ENCODE measurements at regions not wholly inside any gene's neighbourhood (a gene's known extent, or its start where the extent isn't known, plus 50 kb on each side); places are given as distances from the start of the nearest gene placed in this dataset.

DNA sequence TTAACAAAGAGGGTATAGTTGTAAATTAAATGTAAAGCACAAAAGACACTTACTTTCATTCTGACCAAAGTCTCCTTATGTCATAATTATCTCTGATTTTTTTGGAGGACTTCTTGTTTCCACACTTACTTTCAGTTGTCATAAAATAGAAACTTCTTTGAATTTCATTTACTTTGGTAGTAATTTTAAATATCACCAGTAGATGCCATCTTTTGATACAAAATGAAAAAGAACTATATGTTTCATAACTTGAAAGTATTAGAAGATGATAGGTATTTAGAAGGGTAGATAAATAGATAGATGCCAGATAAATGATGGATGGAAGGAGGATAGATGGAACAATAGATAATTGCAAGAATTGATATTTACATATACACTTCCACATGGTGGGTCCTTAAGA, 1865.3 kb upstream of the CDH9 start:
- Mint-ChIP-seq H3K9me3 (0 out of 5 replicates have a peak, but pooled peaks cover 0 to 3% of the 10 kb centered on the region in 2 experiments), H3K27ac (no peak overlapping the region), H3K27me3 (ENCODE audit: low read depth) (no peaks in the 10 kb centered on the region), H3K4me1 (no peaks in the 10 kb centered on the region), H3K36me3 (ENCODE audit: insufficient read depth in 1 of 3, low read depth in 3 of 3) (peaks cover 0 to 5% (median 0%) of the 10 kb centered on the region in 3 experiments; a peak in 1 of 7 replicates), H3K4me3 (no peak overlapping the region)
- Histone ChIP-seq H3K79me1 (ENCODE audit: insufficient read depth, low read depth, low read length, poor library complexity, severe bottlenecking) (no peaks in the 10 kb centered on the region), H2BK12ac (ENCODE audit: insufficient read length, low read depth, low read length) (no peak overlapping the region), H3K4me2 (ENCODE audit: insufficient read depth, insufficient read length, low read length) (no peak overlapping the region), H2BK120ac (ENCODE audit: low read depth, low read length, poor library complexity, severe bottlenecking) (no peak overlapping the region), H3K9ac (ENCODE audit: extremely low read depth, insufficient read length, low read length) (no peak overlapping the region), H4K20me1 (ENCODE audit: control insufficient read depth, insufficient read depth, insufficient read length) (no peaks in the 10 kb centered on the region), H3K4ac (ENCODE audit: low read depth, low read length) (no peak overlapping the region), H2AFZ (ENCODE audit: low read length) (no peak overlapping the region), H3K27ac (ENCODE audit: insufficient read length, low read depth, low read length) (no peak overlapping the region), H3K9me3 (ENCODE audit: control insufficient read depth, low read depth, low read length) (no peaks in the 10 kb centered on the region), H3K4me1 (ENCODE audit: insufficient read depth, low read length) (no peaks in the 10 kb centered on the region), H4K5ac (ENCODE audit: insufficient read length, low read depth, low read length) (no peak overlapping the region), H4K8ac (replicated peaks; ENCODE audit: insufficient read length, low read depth, low read length) (no peak overlapping the region), H2AK5ac (ENCODE audit: insufficient read length, low read length) (no peak overlapping the region), H3K79me2 (ENCODE audit: insufficient read depth, low read length) (no peaks in the 10 kb centered on the region), H3K27me3 (ENCODE audit: insufficient read depth, low read length) (no peaks in the 10 kb centered on the region), H3K23me2 (ENCODE audit: insufficient read length, low read depth, low read length, poor library complexity, severe bottlenecking) (no peaks in the 10 kb centered on the region), H3K23ac (ENCODE audit: insufficient read length, low read depth, low read length) (no peak overlapping the region), H2BK5ac (ENCODE audit: insufficient read length, low read length) (no peak overlapping the region), H3K14ac (ENCODE audit: insufficient read depth, low read length) (no peak overlapping the region), H3K18ac (ENCODE audit: insufficient read length, low read depth, low read length) (no peak overlapping the region), H2BK15ac (ENCODE audit: low read depth, low read length) (no peak overlapping the region), H4K91ac (ENCODE audit: insufficient read length, low read depth, low read length) (no peak overlapping the region), H3K56ac (ENCODE audit: insufficient read length, low read depth, low read length) (no peak overlapping the region), H3T11ph (ENCODE audit: low read length) (no peak overlapping the region), H2BK20ac (ENCODE audit: low read depth, low read length, poor library complexity, severe bottlenecking) (no peak overlapping the region)
- DNase-seq, result no peak
- TF ChIP-seq, protein P1, sequence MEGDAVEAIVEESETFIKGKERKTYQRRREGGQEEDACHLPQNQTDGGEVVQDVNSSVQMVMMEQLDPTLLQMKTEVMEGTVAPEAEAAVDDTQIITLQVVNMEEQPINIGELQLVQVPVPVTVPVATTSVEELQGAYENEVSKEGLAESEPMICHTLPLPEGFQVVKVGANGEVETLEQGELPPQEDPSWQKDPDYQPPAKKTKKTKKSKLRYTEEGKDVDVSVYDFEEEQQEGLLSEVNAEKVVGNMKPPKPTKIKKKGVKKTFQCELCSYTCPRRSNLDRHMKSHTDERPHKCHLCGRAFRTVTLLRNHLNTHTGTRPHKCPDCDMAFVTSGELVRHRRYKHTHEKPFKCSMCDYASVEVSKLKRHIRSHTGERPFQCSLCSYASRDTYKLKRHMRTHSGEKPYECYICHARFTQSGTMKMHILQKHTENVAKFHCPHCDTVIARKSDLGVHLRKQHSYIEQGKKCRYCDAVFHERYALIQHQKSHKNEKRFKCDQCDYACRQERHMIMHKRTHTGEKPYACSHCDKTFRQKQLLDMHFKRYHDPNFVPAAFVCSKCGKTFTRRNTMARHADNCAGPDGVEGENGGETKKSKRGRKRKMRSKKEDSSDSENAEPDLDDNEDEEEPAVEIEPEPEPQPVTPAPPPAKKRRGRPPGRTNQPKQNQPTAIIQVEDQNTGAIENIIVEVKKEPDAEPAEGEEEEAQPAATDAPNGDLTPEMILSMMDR (conservative IDR thresholded peaks at IDR 0.05), result no peak

All from H9 (cell line).